GM21723 (cell line): ENCODE measurements at regions not wholly inside any gene's neighbourhood (a gene's known extent, or its start where the extent isn't known, plus 50 kb on each side); places are given as distances from the start of the nearest gene placed in this dataset.

Source experiments
- ATAC-seq: cut with Tn5 transposase; IDR thresholded peaks from one replicate; pipeline ENCODE4 v1.9.1; 2021; ENCODE audit warnings: mild to moderate bottlenecking, moderate library complexity; ENCODE audit not compliant: unreplicated experiment

- no peak for ATAC-seq
These were observed 54.7 kb upstream of the VWC2 start for GRCh38 chr7:49718760-49719159.

GRCh38 chr7:49721441-49721840, 52.0 kb upstream of the VWC2 start:
- ATAC-seq: no peak
